ENCODE measurements at regions not wholly inside any gene's neighbourhood (a gene's known extent, or its start where the extent isn't known, plus 50 kb on each side); places are given as distances from the start of the nearest gene placed in this dataset.

DNA sequence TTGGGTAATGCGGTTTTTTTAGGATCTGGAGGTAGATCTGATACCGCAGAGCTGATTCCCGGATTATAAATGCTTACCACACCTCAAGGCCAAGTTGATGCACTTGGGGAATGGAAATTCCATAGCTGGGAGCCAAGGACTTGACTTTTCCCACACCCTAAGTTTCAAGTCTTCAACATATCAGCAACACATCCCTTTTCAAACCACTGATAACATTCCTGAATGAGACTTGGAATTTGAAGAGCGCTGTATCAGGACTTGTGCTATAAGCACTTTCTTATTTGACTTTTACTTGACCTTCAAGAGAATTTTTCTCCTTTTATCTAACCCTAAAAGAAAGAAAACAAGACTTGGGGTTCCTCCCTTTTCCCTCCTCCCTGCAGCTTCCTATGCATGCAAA lies 90.6 kb upstream of the NAA20 start:
- Histone ChIP-seq H3K4me3 (ENCODE audit: low read depth, low read length, poor library complexity, severe bottlenecking) (no peak overlapping the region), H4K20me1 (ENCODE audit: insufficient read depth, low read length) (no peaks in the 10 kb centered on the region), H3K36me3 (ENCODE audit: insufficient read depth, low read length) (no peaks in the 10 kb centered on the region), H3K4me2 (ENCODE audit: low read length) (no peak overlapping the region), H3K79me2 (ENCODE audit: insufficient read depth, low read depth, low read length) (no peaks in the 10 kb centered on the region), H3K9me3 (ENCODE audit: low read length) (no peaks in the 10 kb centered on the region), H3K4me1 (ENCODE audit: insufficient read depth, low read length, poor library complexity, severe bottlenecking) (no peaks in the 10 kb centered on the region), H3K27ac (ENCODE audit: low read depth, low read length, poor library complexity, severe bottlenecking) (no peak overlapping the region), H3K9me2 (ENCODE audit: insufficient read depth, low read length) (no peaks in the 10 kb centered on the region), H2AFZ (ENCODE audit: low read length) (no peak overlapping the region)
- CTCF ChIA-PET (ENCODE audit: unreplicated experiment), result no interaction called here
- intact Hi-C loops (cut with micrococcal nuclease; ENCODE audit: unreplicated experiment), result no loop called here
- POLR2A ChIA-PET, result interaction anchor here (1.7 kb wide), 1 partner anchor 19 kb away, joined by 3 read pairs; no protein-coding TSS in a partner anchor
- DNase-seq (ENCODE audit: low spot score), result no peak
- no TSS peak for BruUV-seq (replicated peaks)
- TF ChIP-seq, protein P1, sequence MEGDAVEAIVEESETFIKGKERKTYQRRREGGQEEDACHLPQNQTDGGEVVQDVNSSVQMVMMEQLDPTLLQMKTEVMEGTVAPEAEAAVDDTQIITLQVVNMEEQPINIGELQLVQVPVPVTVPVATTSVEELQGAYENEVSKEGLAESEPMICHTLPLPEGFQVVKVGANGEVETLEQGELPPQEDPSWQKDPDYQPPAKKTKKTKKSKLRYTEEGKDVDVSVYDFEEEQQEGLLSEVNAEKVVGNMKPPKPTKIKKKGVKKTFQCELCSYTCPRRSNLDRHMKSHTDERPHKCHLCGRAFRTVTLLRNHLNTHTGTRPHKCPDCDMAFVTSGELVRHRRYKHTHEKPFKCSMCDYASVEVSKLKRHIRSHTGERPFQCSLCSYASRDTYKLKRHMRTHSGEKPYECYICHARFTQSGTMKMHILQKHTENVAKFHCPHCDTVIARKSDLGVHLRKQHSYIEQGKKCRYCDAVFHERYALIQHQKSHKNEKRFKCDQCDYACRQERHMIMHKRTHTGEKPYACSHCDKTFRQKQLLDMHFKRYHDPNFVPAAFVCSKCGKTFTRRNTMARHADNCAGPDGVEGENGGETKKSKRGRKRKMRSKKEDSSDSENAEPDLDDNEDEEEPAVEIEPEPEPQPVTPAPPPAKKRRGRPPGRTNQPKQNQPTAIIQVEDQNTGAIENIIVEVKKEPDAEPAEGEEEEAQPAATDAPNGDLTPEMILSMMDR (conservative IDR thresholded peaks at IDR 0.05; ENCODE audit: low read length), result no peak
- no peak for TF ChIP-seq EZH2phosphoT487 (IDR thresholded peaks at IDR 0.05; ENCODE audit: borderline replicate concordance, low read depth, low read length)

DNA sequence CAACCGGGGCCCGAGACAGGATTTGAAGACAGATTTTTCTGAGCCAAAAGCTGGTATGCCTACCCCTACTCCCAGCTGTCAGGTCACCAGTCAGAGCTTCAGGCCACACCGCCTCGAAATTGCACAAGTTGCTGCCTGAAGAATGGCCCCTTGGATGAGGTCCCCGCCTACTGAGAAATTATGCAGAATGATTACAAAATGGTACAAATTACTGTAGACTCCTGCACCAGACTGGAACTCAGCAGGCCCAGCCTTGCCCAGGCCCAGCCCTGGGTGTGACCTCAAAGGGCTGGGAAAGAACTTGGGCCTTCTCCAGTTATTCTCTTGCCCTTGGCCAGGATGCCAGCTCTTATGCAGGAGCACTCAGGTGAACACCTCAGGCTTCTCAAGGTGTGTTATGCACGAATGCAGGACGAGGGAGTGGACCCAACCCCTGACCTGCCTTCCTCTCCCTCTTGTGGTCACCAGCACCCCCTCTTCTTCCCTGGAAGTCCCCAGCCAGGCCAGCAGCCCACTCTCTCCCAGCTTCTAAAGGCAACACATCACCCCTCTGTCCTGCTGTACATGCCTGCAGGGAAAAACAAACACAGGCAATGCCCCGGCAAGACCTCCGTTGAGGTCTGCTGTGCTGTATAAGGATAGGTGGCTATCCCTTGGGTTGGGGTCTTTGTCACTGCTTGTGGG lies 88.7 kb upstream of the NAA20 start:
- no peak for DNase-seq (ENCODE audit: low spot score)
- H4K20me1 ChIP-seq (ENCODE audit: insufficient read depth, low read length), result no peaks in the 10 kb centered on the region
- intact Hi-C loops (cut with micrococcal nuclease; ENCODE audit: unreplicated experiment), result no loop called here
- TF ChIP-seq, protein P1 (conservative IDR thresholded peaks at IDR 0.05; ENCODE audit: low read length), result no peak
- TF ChIP-seq EZH2phosphoT487 (IDR thresholded peaks at IDR 0.05; ENCODE audit: borderline replicate concordance, low read depth, low read length), result no peak
- no TSS peak for BruUV-seq (replicated peaks)
- POLR2A ChIA-PET, result no interaction called here
- H3K4me3 ChIP-seq (ENCODE audit: low read depth, low read length, poor library complexity, severe bottlenecking), result no peak overlapping the region
- H2AFZ ChIP-seq (ENCODE audit: low read length), result no peak overlapping the region
- no peaks in the 10 kb centered on the region for H3K79me2 ChIP-seq (ENCODE audit: insufficient read depth, low read depth, low read length)
- H3K9me3 ChIP-seq (ENCODE audit: low read length), result no peaks in the 10 kb centered on the region
- H3K4me2 ChIP-seq (ENCODE audit: low read length), result no peak overlapping the region
- H3K4me1 ChIP-seq (ENCODE audit: insufficient read depth, low read length, poor library complexity, severe bottlenecking), result no peaks in the 10 kb centered on the region
- H3K36me3 ChIP-seq (ENCODE audit: insufficient read depth, low read length), result no peaks in the 10 kb centered on the region
- H3K9me2 ChIP-seq (ENCODE audit: insufficient read depth, low read length), result no peaks in the 10 kb centered on the region
- H3K27ac ChIP-seq (ENCODE audit: low read depth, low read length, poor library complexity, severe bottlenecking), result no peak overlapping the region
- CTCF ChIA-PET (ENCODE audit: unreplicated experiment), result no interaction called here

DNA sequence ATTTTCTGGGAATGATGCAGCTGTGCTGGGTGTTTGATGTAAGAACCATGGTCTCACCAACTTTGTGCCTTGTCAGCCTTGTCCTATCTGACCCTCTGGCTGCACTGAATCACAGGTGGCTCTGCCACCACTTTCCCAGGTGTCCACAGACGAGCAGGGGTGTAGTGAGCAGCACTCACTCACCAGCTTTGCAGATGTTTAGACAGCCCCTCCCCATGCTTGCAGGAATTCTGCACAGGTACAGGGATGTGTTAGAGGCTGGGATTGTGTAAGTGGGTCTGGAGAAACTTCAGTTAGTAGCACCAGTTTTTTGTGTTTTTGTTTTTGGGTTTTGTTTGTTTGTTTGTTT lies 88.2 kb upstream of the NAA20 start:
- H3K79me2 ChIP-seq (ENCODE audit: insufficient read depth, low read depth, low read length), result no peaks in the 10 kb centered on the region
- intact Hi-C loops (cut with micrococcal nuclease; ENCODE audit: unreplicated experiment), result no loop called here
- H3K4me2 ChIP-seq (ENCODE audit: low read length), result no peak overlapping the region
- H3K4me3 ChIP-seq (ENCODE audit: low read depth, low read length, poor library complexity, severe bottlenecking), result no peak overlapping the region
- ChIA-PET POLR2A (no interaction called here), CTCF (ENCODE audit: unreplicated experiment) (no interaction called here)
- BruUV-seq (replicated peaks), result no TSS peak
- no peak overlapping the region for H3K27ac ChIP-seq (ENCODE audit: low read depth, low read length, poor library complexity, severe bottlenecking)
- no peak for DNase-seq (ENCODE audit: low spot score)
- H3K9me3 ChIP-seq (ENCODE audit: low read length), result no peaks in the 10 kb centered on the region
- no peak for TF ChIP-seq EZH2phosphoT487 (IDR thresholded peaks at IDR 0.05; ENCODE audit: borderline replicate concordance, low read depth, low read length)
- TF ChIP-seq, protein P1 (conservative IDR thresholded peaks at IDR 0.05; ENCODE audit: low read length), result no peak
- H3K36me3 ChIP-seq (ENCODE audit: insufficient read depth, low read length), result no peaks in the 10 kb centered on the region
- H4K20me1 ChIP-seq (ENCODE audit: insufficient read depth, low read length), result no peaks in the 10 kb centered on the region
- H3K4me1 ChIP-seq (ENCODE audit: insufficient read depth, low read length, poor library complexity, severe bottlenecking), result no peaks in the 10 kb centered on the region
- H3K9me2 ChIP-seq (ENCODE audit: insufficient read depth, low read length), result no peaks in the 10 kb centered on the region
- H2AFZ ChIP-seq (ENCODE audit: low read length), result no peak overlapping the region
